Smooth muscle cell (in vitro differentiated cells): ENCODE measurements at regions not wholly inside any gene's neighbourhood (a gene's known extent, or its start where the extent isn't known, plus 50 kb on each side); places are given as distances from the start of the nearest gene placed in this dataset.

Source experiments
- DNase-seq: peaks from one replicate; lab custom pipeline; 2025; ENCODE audit not compliant: unreplicated experiment; lab: John Stamatoyannopoulos, UW
- H2AFZ ChIP-seq: fragments of 200-600 bp; sonication (generic); 2 replicates; pipeline ENCODE4 v1.6.0; 2016; ENCODE audit warnings: antibody characterized with exemption, low read depth, mild to moderate bottlenecking
- H3F3A ChIP-seq: fragments of 200-600 bp; sonication (generic); 2 replicates; pipeline ENCODE4 v1.6.0; 2017; ENCODE audit warnings: antibody characterized with exemption, low read depth
- H3K27ac ChIP-seq: fragments of 200-600 bp; sonication (generic); 2 replicates; pipeline ENCODE4 v1.5.1; 2016; ENCODE audit warnings: low read depth, mild to moderate bottlenecking
- H3K27me3 ChIP-seq: fragments of 200-600 bp; sonication (generic); 2 replicates; pipeline ENCODE4 v1.6.1; 2016; ENCODE audit warnings: low read depth, mild to moderate bottlenecking
- H3K36me3 ChIP-seq: fragments of 200-600 bp; sonication (generic); 2 replicates; pipeline ENCODE4 v1.5.1; 2016; ENCODE audit warnings: low read depth
- H3K4me1 ChIP-seq: fragments of 200-600 bp; sonication (generic); 2 replicates; pipeline ENCODE4 v1.5.1; 2016; ENCODE audit warnings: low read depth
- H3K4me2 ChIP-seq: fragments of 200-600 bp; sonication (generic); 2 replicates; pipeline ENCODE4 v1.6.0; 2016; ENCODE audit warnings: mild to moderate bottlenecking
- H3K4me3 ChIP-seq: fragments of 200-600 bp; sonication (generic); 2 replicates; pipeline ENCODE4 v1.5.1; 2016; ENCODE audit warnings: mild to moderate bottlenecking
- H3K79me2 ChIP-seq: fragments of 200-600 bp; sonication (generic); 2 replicates; pipeline ENCODE4 v1.6.0; 2016; ENCODE audit warnings: low read depth, mild to moderate bottlenecking
- H3K9ac ChIP-seq: fragments of 200-600 bp; sonication (generic); 2 replicates; pipeline ENCODE4 v1.6.0; 2016; ENCODE audit warnings: low read depth
- H3K9me3 ChIP-seq: fragments of 200-600 bp; sonication (generic); replicated peaks from 2 replicates; pipeline ENCODE4 v1.5.1; 2016; ENCODE audit warnings: low read depth
- H4K20me1 ChIP-seq: fragments of 200-600 bp; sonication (generic); 2 replicates; pipeline ENCODE4 v1.6.0; 2016; ENCODE audit warnings: low read depth
- CTCF ChIP-seq: fragments of 200-600 bp; sonication (generic); IDR thresholded peaks from 2 replicates; pipeline ENCODE4 v1.5.1; 2017; ENCODE audit warnings: borderline replicate concordance, mild to moderate bottlenecking, antibody characterized with exemption; ENCODE audit not compliant: insufficient read depth, poor library complexity, severe bottlenecking
- WGBS: methylation state at CpG from one replicate; pipeline ENCODE4 v1.1.7; 2016; ENCODE audit warnings: low lambda C conversion rate; 5-methylcytosine and 5-hydroxymethylcytosine counted together

GRCh38 chr16:87008664-87009063, 308.5 kb downstream of the C16orf95 start:
- H3K4me3 ChIP-seq = no peak overlapping the region
- TF ChIP-seq CTCF = no peak
- no peaks in the 10 kb centered on the region for H3K4me1 ChIP-seq
- 98% methylated on average over 5 of the region's 5 CpGs for WGBS
- H3K9ac ChIP-seq = no peak overlapping the region
- H3K27ac ChIP-seq = no peak overlapping the region
- H3F3A ChIP-seq = no peaks in the 10 kb centered on the region
- H3K79me2 ChIP-seq = no peaks in the 10 kb centered on the region
- no peaks in the 10 kb centered on the region for H3K36me3 ChIP-seq
- no peaks in the 10 kb centered on the region for H4K20me1 ChIP-seq
- peaks cover 9% of the 10 kb centered on the region for H3K27me3 ChIP-seq
- peaks cover 9% of the 10 kb centered on the region for H3K9me3 ChIP-seq
- no peak overlapping the region for H3K4me2 ChIP-seq
- no peak for DNase-seq
- no peak overlapping the region for H2AFZ ChIP-seq

- no peak for TF ChIP-seq CTCF
- Histone ChIP-seq H3K27me3 (peaks cover 9% of the 10 kb centered on the region), H3K9ac (no peak overlapping the region), H2AFZ (peak overlapping the region; percentile 16), H3F3A (no peaks in the 10 kb centered on the region), H3K9me3 (no peaks in the 10 kb centered on the region), H4K20me1 (no peaks in the 10 kb centered on the region), H3K4me3 (no peak overlapping the region), H3K27ac (no peak overlapping the region), H3K4me1 (no peaks in the 10 kb centered on the region), H3K36me3 (no peaks in the 10 kb centered on the region), H3K4me2 (no peak overlapping the region), H3K79me2 (no peaks in the 10 kb centered on the region)
- DNase-seq = no peak
- 40% methylated on average over 37 of the region's 37 CpGs for WGBS
These were observed 303.9 kb downstream of the C16orf95 start for GRCh38 chr16:87012954-87013938.

GRCh38 chr16:87014112-87014511, 303.1 kb downstream of the C16orf95 start:
- H3K4me3 ChIP-seq = no peak overlapping the region
- H3K4me2 ChIP-seq = no peak overlapping the region
- no peak overlapping the region for H3K27ac ChIP-seq
- H3K27me3 ChIP-seq = peaks cover 9% of the 10 kb centered on the region
- H3K9ac ChIP-seq = no peak overlapping the region
- 100% methylated on average over 1 of the region's 1 CpG for WGBS
- H3K4me1 ChIP-seq = no peaks in the 10 kb centered on the region
- no peak for DNase-seq
- H3F3A ChIP-seq = no peaks in the 10 kb centered on the region
- H4K20me1 ChIP-seq = no peaks in the 10 kb centered on the region
- no peaks in the 10 kb centered on the region for H3K9me3 ChIP-seq
- no peak overlapping the region for H2AFZ ChIP-seq
- H3K36me3 ChIP-seq = no peaks in the 10 kb centered on the region
- H3K79me2 ChIP-seq = no peaks in the 10 kb centered on the region
- TF ChIP-seq CTCF = no peak

GRCh38 chr16:87015021-87015420, 302.2 kb downstream of the C16orf95 start:
- Histone ChIP-seq H2AFZ (no peak overlapping the region), H3K27me3 (peaks cover 9% of the 10 kb centered on the region), H3K4me2 (no peak overlapping the region), H3K9ac (no peak overlapping the region), H3F3A (no peaks in the 10 kb centered on the region), H4K20me1 (no peaks in the 10 kb centered on the region), H3K36me3 (no peaks in the 10 kb centered on the region), H3K79me2 (no peaks in the 10 kb centered on the region), H3K4me3 (no peak overlapping the region), H3K4me1 (no peaks in the 10 kb centered on the region), H3K9me3 (no peaks in the 10 kb centered on the region), H3K27ac (no peak overlapping the region)
- no peak for TF ChIP-seq CTCF
- 93% methylated on average over 5 of the region's 5 CpGs for WGBS
- no peak for DNase-seq
